CD4-positive, alpha-beta T cell treated with Interleukin-10 for 1 hour (primary cell): ENCODE measurements at regions not wholly inside any gene's neighbourhood (a gene's known extent, or its start where the extent isn't known, plus 50 kb on each side); places are given as distances from the start of the nearest gene placed in this dataset.
A peak's percentile ranks its signal among the peaks of the same experiment; 100 is the strongest.

Source experiments
- DNase-seq: peaks from one replicate; pipeline ENCODE4 v3.0.0-alpha.2; 2020

DNA sequence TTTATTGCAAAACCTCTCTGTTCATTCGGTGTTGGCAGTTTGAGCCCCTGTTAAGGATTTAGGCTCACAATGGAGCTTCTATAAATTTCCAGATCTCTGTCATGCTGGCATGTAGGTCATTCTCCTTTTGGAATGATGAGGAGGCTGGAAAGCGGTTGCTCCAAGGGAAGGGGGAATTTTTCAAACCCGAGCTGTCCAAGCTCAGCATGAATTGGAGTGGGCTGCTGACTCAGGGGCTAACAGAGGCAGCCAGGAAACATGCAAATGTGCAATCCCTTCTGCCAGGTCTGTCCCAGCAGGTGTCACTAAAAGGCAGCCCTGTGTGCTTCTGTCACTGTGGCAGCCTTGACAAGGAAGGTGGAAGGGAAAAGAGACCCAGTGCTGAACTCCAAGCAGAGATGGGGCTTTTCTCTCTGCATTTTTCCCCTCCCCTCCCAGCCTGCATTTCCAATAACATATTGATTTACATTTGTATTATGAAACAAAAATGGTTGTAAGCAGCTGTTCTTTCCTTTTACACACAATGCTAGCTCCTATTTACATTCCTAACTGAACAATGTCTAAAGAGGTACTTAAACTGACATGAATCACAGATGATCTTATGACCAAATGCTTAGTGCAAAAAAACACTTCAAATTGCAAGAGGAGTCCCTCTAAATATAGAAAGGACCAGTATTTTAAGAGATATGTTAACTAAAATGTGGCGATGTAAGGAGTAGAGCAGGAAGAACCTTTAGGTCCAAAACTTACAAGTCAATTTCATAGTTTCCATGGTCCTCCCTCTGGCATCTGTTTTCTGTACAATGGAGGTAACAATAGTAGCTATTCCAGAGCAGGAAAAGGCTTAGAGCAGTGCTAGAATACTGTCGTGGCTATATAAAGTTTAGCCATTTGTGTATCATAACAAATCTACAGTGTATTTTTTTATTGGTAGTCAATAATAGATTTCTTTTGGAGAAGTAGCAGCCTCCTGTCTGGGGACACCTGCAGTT, 84.5 kb upstream of the ATP10A start:
- DNase-seq: no peak

DNA sequence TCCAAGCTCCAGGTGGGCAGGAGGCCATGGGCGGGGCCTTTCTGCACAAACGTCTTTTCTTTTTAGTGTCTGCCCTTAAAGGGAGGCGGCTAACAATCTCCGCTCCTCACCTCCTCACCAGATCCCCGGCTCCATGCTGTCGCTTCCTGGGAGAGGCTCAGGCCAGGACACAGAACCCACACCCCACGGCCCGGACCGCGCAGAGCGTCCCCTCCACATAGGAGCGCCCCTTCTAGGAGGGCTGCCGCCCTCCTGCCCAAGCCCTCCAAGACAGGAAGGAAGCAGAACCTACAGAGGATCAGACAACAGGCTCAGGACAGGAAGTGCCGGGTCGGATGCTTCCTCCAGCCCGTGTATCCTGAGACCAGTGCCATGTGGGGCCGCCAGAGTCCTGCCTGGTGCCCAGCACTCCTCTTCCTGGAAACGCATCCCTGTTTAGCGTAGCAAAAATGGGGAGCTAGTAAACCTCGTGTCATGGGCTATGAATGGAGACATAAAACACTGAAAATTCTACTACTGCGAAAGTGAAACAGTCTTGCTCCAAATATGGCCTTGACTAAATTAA, 83.2 kb upstream of the ATP10A start:
- DNase-seq: no peak

DNA sequence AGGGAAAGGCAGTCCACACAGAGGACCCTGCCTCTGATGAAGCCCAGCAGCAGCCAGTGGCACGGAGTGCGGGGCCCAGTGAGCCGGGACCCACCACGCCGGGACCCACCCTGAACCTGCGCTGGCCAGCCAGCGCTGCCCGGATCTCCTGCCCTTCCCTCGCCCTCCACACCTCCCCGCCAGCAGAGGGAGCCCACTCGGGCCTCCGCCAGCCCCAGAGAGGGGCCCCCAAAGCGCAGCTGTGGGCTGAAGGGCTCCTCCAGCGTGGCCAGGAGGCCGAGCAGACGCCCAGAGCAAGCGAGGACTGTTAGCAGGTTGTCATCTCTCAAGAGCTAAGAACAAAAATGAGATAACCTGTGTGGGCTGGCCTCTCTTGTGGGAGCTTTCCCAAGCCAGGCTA, 81.3 kb upstream of the ATP10A start:
- DNase-seq: no peak

DNA sequence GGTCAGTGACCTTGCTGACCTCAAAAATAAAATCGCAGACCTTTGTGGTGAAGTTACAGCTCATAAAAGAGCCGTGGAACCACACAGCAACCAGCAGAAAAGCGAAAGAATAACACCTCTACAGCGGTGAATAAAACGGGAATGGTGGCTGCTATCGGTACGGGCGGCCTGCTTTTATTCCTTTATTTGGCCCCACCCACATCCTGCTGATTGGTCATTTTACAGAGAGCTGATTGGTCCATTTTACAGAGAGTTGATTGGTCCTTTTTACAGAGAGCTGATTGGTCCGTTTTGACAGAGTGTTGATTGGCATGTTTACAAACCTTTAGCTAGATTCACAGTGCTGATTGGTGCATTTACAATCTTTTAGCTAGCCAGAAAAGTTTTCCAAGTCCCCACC, 80.7 kb upstream of the ATP10A start:
- no peak for DNase-seq

DNA sequence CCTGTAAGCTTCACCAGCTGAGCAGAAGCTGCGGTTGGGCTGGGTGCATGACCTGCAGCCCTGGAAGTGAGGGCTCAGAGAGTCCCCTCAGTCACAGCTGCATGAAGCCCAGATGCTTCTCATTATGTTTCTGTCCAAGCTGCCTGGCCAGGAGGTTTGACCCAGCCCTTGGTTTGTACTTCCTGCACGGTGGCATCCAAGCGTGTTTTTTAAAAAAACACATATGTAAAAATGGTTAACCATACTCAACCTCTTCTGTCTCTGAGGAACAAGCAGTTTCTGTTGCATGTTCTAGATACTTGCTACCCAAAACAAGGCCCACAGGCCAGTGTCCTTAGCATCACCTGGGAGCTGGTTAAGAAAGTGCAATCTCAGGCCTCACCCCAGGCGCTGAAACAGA, 76.0 kb upstream of the ATP10A start:
- DNase-seq: no peak

DNA sequence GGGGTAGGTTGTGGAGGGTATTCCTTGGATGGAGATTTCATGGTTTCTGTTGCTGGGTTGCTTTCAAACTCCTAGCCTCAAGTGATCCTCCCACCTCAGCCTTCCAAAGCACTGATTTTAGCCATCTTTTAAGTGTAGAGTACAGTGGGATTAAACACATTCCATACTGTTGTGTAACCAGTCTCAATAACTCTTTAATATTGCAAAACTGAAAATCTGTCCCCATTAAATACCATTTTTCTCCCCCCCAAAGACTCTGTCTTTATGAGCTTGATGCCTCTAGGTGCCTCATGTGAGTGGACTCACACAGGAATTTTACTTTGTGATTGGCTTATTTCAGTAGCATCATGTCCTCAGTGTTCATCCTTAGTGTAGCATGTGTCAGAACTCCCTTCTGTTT, 74.7 kb upstream of the ATP10A start:
- no peak for DNase-seq

DNA sequence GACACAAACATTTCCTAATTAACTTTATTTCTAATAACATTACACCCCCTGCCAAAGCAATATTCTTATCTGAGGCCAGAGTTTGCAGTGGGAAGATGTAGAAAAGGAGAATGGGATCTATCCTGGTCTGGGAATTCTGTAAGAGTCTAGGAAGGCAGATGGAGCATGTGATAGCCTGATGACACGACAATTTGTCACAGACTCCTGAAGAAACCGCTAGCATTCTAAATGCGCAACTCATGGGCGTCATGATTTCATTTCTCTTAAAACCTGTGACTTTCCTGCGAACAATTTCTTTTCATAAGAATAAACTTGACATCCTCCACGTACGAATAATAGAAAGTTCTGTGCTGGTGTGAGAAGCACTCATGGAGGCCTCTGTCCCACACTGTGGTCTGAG, 72.9 kb upstream of the ATP10A start:
- DNase-seq: no peak

DNA sequence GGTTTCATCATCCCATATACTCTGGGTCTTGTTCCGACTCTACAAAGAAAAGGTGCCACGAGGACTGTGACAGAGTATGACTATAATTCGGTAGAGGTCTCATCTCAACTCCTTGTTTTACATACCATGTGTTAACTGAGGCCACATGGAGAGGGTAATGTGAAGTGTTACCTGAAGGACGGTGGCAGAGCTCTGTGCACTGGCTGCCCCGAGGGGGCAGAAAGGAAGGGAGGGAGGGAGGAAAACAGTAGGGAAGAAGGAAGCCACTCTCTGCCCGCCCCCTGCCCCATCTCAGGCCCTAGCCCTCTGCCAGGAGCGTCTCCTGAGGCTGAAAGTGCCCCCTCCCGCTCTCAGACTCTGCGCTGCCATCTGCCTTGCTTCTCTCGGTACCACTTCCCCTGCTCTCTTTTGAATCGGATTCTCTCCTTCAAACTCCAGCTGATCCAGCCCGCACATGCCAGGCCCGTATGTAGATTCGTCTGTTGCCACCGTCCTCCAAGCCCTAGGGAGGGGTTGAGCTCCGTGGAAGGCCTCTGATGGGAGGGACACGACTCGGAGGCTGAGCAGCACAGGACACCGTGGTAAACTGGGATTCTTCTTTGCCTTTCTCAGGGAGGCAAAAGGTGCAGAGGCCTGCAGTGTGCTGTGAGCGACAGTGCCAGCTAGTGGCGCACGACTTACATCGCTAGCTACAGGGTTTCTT, 70.5 kb upstream of the ATP10A start:
- peak; percentile 70 for DNase-seq

DNA sequence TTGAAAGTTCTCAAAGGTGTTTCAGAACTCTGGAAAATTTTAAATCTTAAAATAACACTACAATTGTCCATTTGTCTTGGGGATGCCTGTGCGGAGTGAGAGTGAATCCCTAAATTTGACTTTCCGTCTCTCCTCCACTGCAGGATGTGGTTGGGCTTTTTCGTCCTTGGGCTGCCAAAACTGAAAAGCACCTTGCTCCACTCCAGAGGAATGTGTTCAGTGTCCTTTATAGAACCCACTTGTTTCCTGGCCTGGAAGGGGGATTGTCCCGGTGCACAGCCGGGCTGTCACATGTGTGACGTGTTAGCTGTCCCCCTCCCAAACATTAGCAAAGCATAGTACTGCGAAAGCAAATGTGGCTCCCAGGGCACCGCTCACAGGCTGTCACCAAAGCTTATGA, 69.6 kb upstream of the ATP10A start:
- DNase-seq: no peak

DNA sequence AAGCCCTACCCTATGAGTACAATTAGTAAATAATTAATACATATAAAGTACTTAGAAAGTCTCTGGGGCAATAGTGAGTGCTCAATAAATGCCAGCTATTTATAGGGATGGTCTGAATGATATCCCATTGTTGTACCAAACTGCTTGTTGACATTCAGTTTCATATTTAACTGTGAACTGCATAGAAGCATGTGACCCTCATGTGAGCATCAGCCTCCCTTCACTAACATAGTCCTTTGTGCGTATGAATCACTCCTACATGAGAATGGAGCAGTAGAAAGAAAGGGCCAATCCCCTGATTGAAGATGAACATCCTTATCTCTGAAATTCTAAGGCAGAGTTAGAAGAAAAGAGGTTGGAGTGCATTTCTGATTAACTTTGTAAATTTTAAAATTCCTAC, 68.7 kb upstream of the ATP10A start:
- no peak for DNase-seq

DNA sequence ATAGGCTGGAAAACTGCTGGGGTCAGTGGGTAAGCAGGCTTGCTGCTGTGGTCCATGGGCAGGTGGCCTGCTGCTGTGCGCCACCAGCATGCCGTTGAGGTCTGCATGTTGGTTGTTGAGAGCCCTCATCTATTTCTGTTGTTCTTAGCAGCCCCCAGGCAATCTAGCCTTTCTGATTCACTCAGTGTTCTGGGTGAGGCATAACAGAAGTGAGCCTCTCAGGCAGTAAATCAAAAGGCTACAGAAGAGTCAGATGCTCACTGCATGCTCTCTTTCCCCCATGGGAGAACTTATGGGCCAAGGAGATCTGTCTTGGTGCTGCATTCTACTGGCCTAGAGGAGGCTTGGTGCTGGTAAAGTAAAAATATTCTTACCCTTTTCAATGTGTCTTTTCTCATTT, 67.8 kb upstream of the ATP10A start:
- DNase-seq: no peak
